IMR-90 (cell line): ENCODE measurements at regions not wholly inside any gene's neighbourhood (a gene's known extent, or its start where the extent isn't known, plus 50 kb on each side); places are given as distances from the start of the nearest gene placed in this dataset.

Source experiments
- ATAC-seq: fragments of 200-7000 bp; cut with Tn5 transposase; 2 replicates; pipeline ENCODE4 v1.9.1; 2020; ENCODE audit warnings: low read depth, mild to moderate bottlenecking, moderate library complexity
- BruUV-seq: library from RNA; stranded (reverse); fragments of 400-500 nt; replicated peaks from 2 replicates; lab custom pipeline; 2021; lab: Mats Ljungman, UMichigan
- CTCF ChIA-PET: fragments of 300-600 bp; formaldehyde crosslinking; extraction: SDS; loops from one replicate; lab custom pipeline; 2021; ENCODE audit warnings: antibody characterized with exemption; lab: Yijun Ruan, JAX
- POLR2A ChIA-PET: fragments of 300-600 bp; sonication (Branson Sonifier 250); formaldehyde crosslinking; loops from one replicate; lab custom pipeline; 2022; ENCODE audit warnings: antibody characterized with exemption; ENCODE audit not compliant: unreplicated experiment; lab: Charles Lee
- DNase-seq: peaks from one replicate; pipeline ENCODE4 v3.0.0; 2013
- H2AFZ ChIP-seq: replicated peaks from 2 replicates; pipeline ENCODE3; 2013; ENCODE audit warnings: low read length, mild to moderate bottlenecking; ENCODE audit not compliant: poor library complexity
- H2AK5ac ChIP-seq: 2 replicates; pipeline ENCODE4 v1.6.1; 2013; ENCODE audit warnings: low read depth, low read length, inconsistent platforms
- H2AK9ac ChIP-seq: replicated peaks from 2 replicates; pipeline ENCODE3; 2013; ENCODE audit warnings: mild to moderate bottlenecking, low read depth, low read length, moderate library complexity; ENCODE audit not compliant: poor library complexity
- H2BK120ac ChIP-seq: 2 replicates; pipeline ENCODE4 v1.6.1; 2013; ENCODE audit warnings: low read depth, low read length, inconsistent platforms
- H2BK15ac ChIP-seq: 3 replicates; pipeline ENCODE4 v1.6.1; 2013; ENCODE audit warnings: low read depth, low read length, inconsistent platforms
- H2BK20ac ChIP-seq: 2 replicates; pipeline ENCODE4 v1.6.1; 2013; ENCODE audit warnings: low read depth, mild to moderate bottlenecking, inconsistent platforms, low read length, moderate library complexity
- H2BK5ac ChIP-seq: 2 replicates; pipeline ENCODE4 v1.6.1; 2013; ENCODE audit warnings: mild to moderate bottlenecking, low read depth, low read length, inconsistent platforms; ENCODE audit not compliant: poor library complexity, severe bottlenecking
- H3K14ac ChIP-seq: replicated peaks from 2 replicates; pipeline ENCODE4 v1.6.1; 2013; ENCODE audit warnings: low read depth, low read length, inconsistent platforms
- H3K18ac ChIP-seq: 2 replicates; pipeline ENCODE4 v1.6.1; 2013; ENCODE audit warnings: low read depth, low read length, control low read depth
- H3K23ac ChIP-seq: 2 replicates; pipeline ENCODE4 v1.6.1; 2013; ENCODE audit warnings: low read depth, low read length, inconsistent platforms
- H3K27ac ChIP-seq: 2 replicates; pipeline ENCODE4 v1.5.1; 2013; ENCODE audit warnings: mild to moderate bottlenecking, control low read depth, low read length; ENCODE audit not compliant: insufficient read depth
- H3K27me3 ChIP-seq: 2 replicates; pipeline ENCODE4 v1.6.1; 2013; ENCODE audit warnings: low read length; ENCODE audit not compliant: control insufficient read depth, insufficient read depth
- H3K36me3 ChIP-seq: 2 replicates; pipeline ENCODE4 v1.6.1; 2013; ENCODE audit warnings: low read length, mixed read lengths; ENCODE audit not compliant: control insufficient read depth, insufficient read depth
- H3K4ac ChIP-seq: 2 replicates; pipeline ENCODE4 v1.6.1; 2013; ENCODE audit warnings: low read depth, low read length, inconsistent platforms
- H3K4me1 ChIP-seq: 2 replicates; pipeline ENCODE4 v1.6.1; 2013; ENCODE audit warnings: low read length, mixed read lengths; ENCODE audit not compliant: control insufficient read depth, insufficient read depth
- H3K4me2 ChIP-seq: 2 replicates; pipeline ENCODE4 v1.6.1; 2013; ENCODE audit warnings: low read depth, mild to moderate bottlenecking, control low read depth, low read length, moderate library complexity
- H3K4me3 ChIP-seq: 2 replicates; pipeline ENCODE4 v1.5.1; 2013; ENCODE audit warnings: low read depth, mild to moderate bottlenecking, control low read depth, low read length, moderate library complexity; ENCODE audit not compliant: insufficient read depth
- H3K56ac ChIP-seq: 2 replicates; pipeline ENCODE4 v1.6.1; 2013; ENCODE audit warnings: low read length, inconsistent platforms; ENCODE audit not compliant: insufficient read depth; ENCODE audit errors: extremely low read depth
- H3K79me1 ChIP-seq, 2 experiments: 2 replicates each; pipeline ENCODE4 v1.6.1; 2013; ENCODE audit warnings: low read length in 2 of 2, inconsistent platforms in 1 of 2, low read depth in 1 of 2
- H3K9ac ChIP-seq: 2 replicates; pipeline ENCODE4 v1.6.1; 2013; ENCODE audit warnings: low read depth, low read length, control low read depth
- H3K9me1 ChIP-seq: 2 replicates; pipeline ENCODE4 v1.6.1; 2013; ENCODE audit warnings: low read length, inconsistent platforms; ENCODE audit not compliant: insufficient read depth
- H3K9me3 ChIP-seq: 2 replicates; pipeline ENCODE4 v1.6.1; 2013; ENCODE audit warnings: low read length; ENCODE audit not compliant: control insufficient read depth, insufficient read depth
- H4K20me1 ChIP-seq: 2 replicates; pipeline ENCODE4 v1.6.1; 2013; ENCODE audit warnings: low read length, inconsistent platforms; ENCODE audit not compliant: insufficient read depth
- H4K5ac ChIP-seq: 2 replicates; pipeline ENCODE4 v1.6.1; 2013; ENCODE audit warnings: mild to moderate bottlenecking, low read depth, low read length, control low read depth
- H4K8ac ChIP-seq, 2 experiments: 2 replicates each; pipeline ENCODE4 v1.6.1; 2013; ENCODE audit warnings: low read depth in 2 of 2, low read length in 2 of 2, control low read depth in 1 of 2, inconsistent platforms in 1 of 2
- H4K91ac ChIP-seq: 2 replicates; pipeline ENCODE4 v1.6.1; 2013; ENCODE audit warnings: low read depth, low read length, inconsistent platforms; ENCODE audit not compliant: insufficient read depth
- CHD1 ChIP-seq: IDR thresholded peaks from 2 replicates; pipeline ENCODE4 v1.6.1; 2012; ENCODE audit warnings: low read depth, low read length, improper control_type of control experiment
- FOS ChIP-seq: fragments of 150-350 bp; IDR thresholded peaks from 2 replicates; pipeline ENCODE4 v1.6.1; 2016; ENCODE audit warnings: low read depth, low read length
- MAFK ChIP-seq: IDR thresholded peaks from 2 replicates; pipeline ENCODE4 v1.6.1; 2012; ENCODE audit warnings: low read depth, low read length, improper control_type of control experiment
- MXI1 ChIP-seq: IDR thresholded peaks from 2 replicates; pipeline ENCODE4 v1.6.1; 2012; ENCODE audit warnings: low read depth, mild to moderate bottlenecking, low read length, moderate library complexity, borderline replicate concordance
- POLR2A ChIP-seq: IDR thresholded peaks from 2 replicates; pipeline ENCODE4 v1.6.1; 2012; ENCODE audit warnings: mild to moderate bottlenecking, low read depth, low read length
- RAD21 ChIP-seq: IDR thresholded peaks from 2 replicates; pipeline ENCODE4 v1.6.1; 2012; ENCODE audit warnings: low read length, improper control_type of control experiment
- RCOR1 ChIP-seq: IDR thresholded peaks from 2 replicates; pipeline ENCODE4 v1.6.1; 2012; ENCODE audit warnings: mild to moderate bottlenecking, low read length, improper control_type of control experiment; ENCODE audit not compliant: insufficient replicate concordance
- WGBS, 2 experiments: methylation state at CpG; one replicate each; pipeline versions ENCODE4 v1.1.5 to v1.1.7; 2013; ENCODE audit warnings: missing lambda C conversion rate in 2 of 2; ENCODE audit not compliant: insufficient read length in 1 of 2; ENCODE audit errors: extremely low coverage in 2 of 2; 5-methylcytosine and 5-hydroxymethylcytosine counted together
- dilution Hi-C: fragments of 300-500 bp; cut with HindIII; formaldehyde crosslinking; loops from one replicate; pipeline ENCODE4 v1.14.3; 2018; ENCODE audit warnings: low sequenced_read_pairs; ENCODE audit not compliant: unreplicated experiment
- in situ Hi-C: fragments of 300-500 bp; cut with MboI; formaldehyde crosslinking; loops from 3 replicates; pipeline ENCODE4 v1.14.3; 2019; ENCODE audit warnings: low sequenced_read_pairs, inconsistent platforms, mixed read lengths
- intact Hi-C: fragments of 100-400 bp; cut with micrococcal nuclease; formaldehyde crosslinking; loops from 2 replicates; pipeline ENCODE4 v1.10.0; 2022
- TF ChIP-seq, protein P1 (sequence below): conservative IDR thresholded peaks from 2 replicates; pipeline ENCODE4 v1.5.1; 2012; ENCODE audit warnings: mild to moderate bottlenecking, low read depth, low read length, improper control_type of control experiment

DNA sequence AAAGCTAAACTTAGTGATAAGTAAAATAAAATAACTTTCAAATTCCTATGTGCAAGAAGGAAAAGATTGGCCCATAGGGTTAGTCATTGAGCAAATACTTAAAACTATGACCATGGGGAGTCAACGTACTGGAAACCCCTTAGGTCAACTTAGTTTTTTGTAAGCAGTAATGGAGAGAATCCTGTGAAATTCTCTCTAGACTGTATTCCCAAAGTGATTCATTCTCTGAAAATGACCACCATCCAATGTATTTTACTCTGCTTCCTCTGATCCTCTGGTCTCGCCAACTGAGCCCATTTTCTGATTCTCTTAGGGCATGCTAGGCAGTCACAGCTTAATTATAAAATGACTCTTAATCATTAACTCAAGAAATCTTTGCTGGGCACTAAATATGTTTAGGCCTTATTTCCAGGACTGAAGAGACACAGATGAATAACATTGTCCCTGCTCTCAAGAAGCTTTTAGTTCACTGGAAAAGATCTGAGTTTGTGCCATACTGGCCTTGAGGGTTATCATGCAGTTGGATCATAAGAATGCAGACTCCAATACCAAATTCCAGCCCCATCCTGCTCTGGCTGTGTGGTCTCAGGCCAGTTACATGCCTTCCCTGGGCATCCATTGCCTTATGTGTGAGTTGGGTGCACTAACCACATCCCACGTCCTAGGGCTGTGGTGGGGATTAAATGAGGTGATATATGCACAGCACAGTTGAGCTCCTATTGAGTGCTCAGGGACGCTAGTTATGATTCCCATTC, 732.4 kb downstream of the AACS start:
- Histone ChIP-seq H3K14ac (no peak overlapping the region), H3K9ac (no peak overlapping the region), H2BK5ac (no peak overlapping the region), H3K9me3 (peaks cover 20% of the 10 kb centered on the region), H3K27me3 (no peaks in the 10 kb centered on the region), H3K4me1 (no peaks in the 10 kb centered on the region), H3K56ac (no peak overlapping the region), H4K5ac (no peak overlapping the region), H2AK5ac (no peak overlapping the region), H3K36me3 (no peaks in the 10 kb centered on the region), H2AFZ (no peak overlapping the region), H2BK15ac (no peak overlapping the region), H3K4ac (no peak overlapping the region), H3K18ac (no peak overlapping the region), H3K79me1 (no peaks in the 10 kb centered on the region), H3K27ac (no peak overlapping the region), H3K4me3 (no peak overlapping the region), H4K20me1 (no peaks in the 10 kb centered on the region), H2BK20ac (no peak overlapping the region), H2AK9ac (no peak overlapping the region), H3K23ac (no peak overlapping the region), H2BK120ac (no peak overlapping the region), H3K4me2 (no peak overlapping the region), H4K8ac (no peak overlapping the region), H4K91ac (no peak overlapping the region), H3K9me1 (no peaks in the 10 kb centered on the region)
- in situ Hi-C loops: no loop called here
- dilution Hi-C loops: no loop called here
- POLR2A ChIA-PET: no interaction called here
- intact Hi-C loops: no loop called here
- CTCF ChIA-PET: no interaction called here
- TF ChIP-seq RCOR1 (no peak), RAD21 (no peak), POLR2A (no peak), MAFK (no peak), MXI1 (no peak), CHD1 (no peak), FOS (no peak)
- TF ChIP-seq, protein P1, sequence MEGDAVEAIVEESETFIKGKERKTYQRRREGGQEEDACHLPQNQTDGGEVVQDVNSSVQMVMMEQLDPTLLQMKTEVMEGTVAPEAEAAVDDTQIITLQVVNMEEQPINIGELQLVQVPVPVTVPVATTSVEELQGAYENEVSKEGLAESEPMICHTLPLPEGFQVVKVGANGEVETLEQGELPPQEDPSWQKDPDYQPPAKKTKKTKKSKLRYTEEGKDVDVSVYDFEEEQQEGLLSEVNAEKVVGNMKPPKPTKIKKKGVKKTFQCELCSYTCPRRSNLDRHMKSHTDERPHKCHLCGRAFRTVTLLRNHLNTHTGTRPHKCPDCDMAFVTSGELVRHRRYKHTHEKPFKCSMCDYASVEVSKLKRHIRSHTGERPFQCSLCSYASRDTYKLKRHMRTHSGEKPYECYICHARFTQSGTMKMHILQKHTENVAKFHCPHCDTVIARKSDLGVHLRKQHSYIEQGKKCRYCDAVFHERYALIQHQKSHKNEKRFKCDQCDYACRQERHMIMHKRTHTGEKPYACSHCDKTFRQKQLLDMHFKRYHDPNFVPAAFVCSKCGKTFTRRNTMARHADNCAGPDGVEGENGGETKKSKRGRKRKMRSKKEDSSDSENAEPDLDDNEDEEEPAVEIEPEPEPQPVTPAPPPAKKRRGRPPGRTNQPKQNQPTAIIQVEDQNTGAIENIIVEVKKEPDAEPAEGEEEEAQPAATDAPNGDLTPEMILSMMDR: no peak
- ATAC-seq (no peak), DNase-seq (no peak)
- no TSS peak for BruUV-seq
- WGBS, 2 experiments: no CpG with 5 or more reads among the region's 4 CpGs
